WTC11 (cell line): ENCODE measurements at regions not wholly inside any gene's neighbourhood (a gene's known extent, or its start where the extent isn't known, plus 50 kb on each side); places are given as distances from the start of the nearest gene placed in this dataset.
"Not testable (repeated sequence)": the region's sequence is repeated elsewhere in the genome, so short reads cannot be mapped to it uniquely, and the experiment has no call there.

ENCODE experiments used
- ATAC-seq: fragments of 200-7000 bp; cut with Tn5 transposase; 2 replicates; pipeline ENCODE4 v1.10.0; 2021; ENCODE audit warnings: mild to moderate bottlenecking, moderate library complexity
- CTCF ChIA-PET: fragments of 300-600 bp; sonication (Branson Sonifier 250); formaldehyde crosslinking; loops from one replicate; lab custom pipeline; 2021; ENCODE audit warnings: antibody characterized with exemption; lab: Charles Lee
- POLR2A ChIA-PET: fragments of 350-600 bp; sonication (Branson Sonifier 250); formaldehyde crosslinking; loops from one replicate; lab custom pipeline; 2021; ENCODE audit warnings: antibody characterized with exemption; lab: Charles Lee
- DNase-seq: peaks from one replicate; pipeline ENCODE4 v3.0.0; 2021; ENCODE audit warnings: low spot score
- H3K27ac Mint-ChIP-seq: 2 replicates; pipeline ENCODE4 v1.8.0; 2021; ENCODE audit warnings: mixed read lengths
- H3K27me3 Mint-ChIP-seq: 2 replicates; pipeline ENCODE4 v1.8.0; 2021; ENCODE audit warnings: low read depth, mild to moderate bottlenecking, moderate library complexity, mixed read lengths
- H3K36me3 Mint-ChIP-seq: 2 replicates; pipeline ENCODE4 v1.8.0; 2021; ENCODE audit warnings: mixed read lengths
- H3K4me1 Mint-ChIP-seq: 2 replicates; pipeline ENCODE4 v1.8.0; 2022; ENCODE audit warnings: mixed read lengths
- H3K4me3 Mint-ChIP-seq: 2 replicates; pipeline ENCODE4 v1.8.0; 2021; ENCODE audit warnings: mild to moderate bottlenecking, moderate library complexity, mixed read lengths
- H3K9me3 Mint-ChIP-seq: 2 replicates; pipeline ENCODE4 v1.8.0; 2021; ENCODE audit warnings: mixed read lengths
- CTCF ChIP-seq: fragments of 200-600 bp; IDR thresholded peaks from 2 replicates; pipeline ENCODE4 v1.8.0; 2022; ENCODE audit warnings: antibody characterized with exemption
- ERG ChIP-seq: fragments of 250-450 bp; sonication (Bioruptor Pico); IDR thresholded peaks from 2 replicates; pipeline ENCODE4 v1.8.0; 2021; ENCODE audit warnings: mild to moderate bottlenecking
- FOXP1 ChIP-seq: sonication (generic); formaldehyde crosslinking; IDR thresholded peaks from 2 replicates; pipeline ENCODE4 v1.8.0; 2022; ENCODE audit warnings: missing genetic modification reagents, mild to moderate bottlenecking, moderate library complexity, borderline replicate concordance
- IRF2 ChIP-seq: sonication (generic); formaldehyde crosslinking; IDR thresholded peaks from 2 replicates; pipeline ENCODE4 v1.8.0; 2022; ENCODE audit warnings: low read depth, missing genetic modification reagents, borderline replicate concordance
- JUN ChIP-seq: sonication (generic); formaldehyde crosslinking; IDR thresholded peaks from 2 replicates; pipeline ENCODE4 v1.8.0; 2023; ENCODE audit warnings: mild to moderate bottlenecking, missing genetic modification reagents
- MLX ChIP-seq: sonication (generic); formaldehyde crosslinking; IDR thresholded peaks from 2 replicates; pipeline ENCODE4 v1.8.1; 2023; ENCODE audit warnings: mild to moderate bottlenecking, missing genetic modification reagents, moderate library complexity
- MXD4 ChIP-seq: fragments of 250-450 bp; sonication (Bioruptor Pico); IDR thresholded peaks from 2 replicates; pipeline ENCODE4 v1.8.0; 2021; ENCODE audit warnings: mild to moderate bottlenecking, moderate library complexity, borderline replicate concordance
- NFATC4 ChIP-seq: fragments of 250-450 bp; sonication (Bioruptor Pico); IDR thresholded peaks from 2 replicates; pipeline ENCODE4 v1.9.0; 2021; ENCODE audit warnings: mild to moderate bottlenecking
- NR1H2 ChIP-seq: sonication (generic); formaldehyde crosslinking; IDR thresholded peaks from 2 replicates; pipeline ENCODE4 v1.9.0; 2021; ENCODE audit warnings: mild to moderate bottlenecking, moderate library complexity, missing genetic modification reagents
- OVOL2 ChIP-seq: fragments of 250-450 bp; sonication (Bioruptor Pico); IDR thresholded peaks from 2 replicates; pipeline ENCODE4 v1.9.0; 2021; ENCODE audit warnings: mild to moderate bottlenecking, borderline replicate concordance
- PRRX2 ChIP-seq: fragments of 250-450 bp; sonication (Bioruptor Pico); IDR thresholded peaks from 2 replicates; pipeline ENCODE4 v1.8.0; 2021; ENCODE audit warnings: mild to moderate bottlenecking
- STAT6 ChIP-seq: sonication (generic); formaldehyde crosslinking; conservative IDR thresholded peaks from 2 replicates; pipeline ENCODE4 v1.8.1; 2023; ENCODE audit warnings: mild to moderate bottlenecking, low read depth, missing genetic modification reagents, moderate library complexity
- TCF7 ChIP-seq: sonication (generic); formaldehyde crosslinking; IDR thresholded peaks from 2 replicates; pipeline ENCODE4 v1.8.0; 2022; ENCODE audit warnings: mild to moderate bottlenecking, low read depth, missing genetic modification reagents, moderate library complexity
- USF1 ChIP-seq: sonication (generic); formaldehyde crosslinking; IDR thresholded peaks from 2 replicates; pipeline ENCODE4 v1.8.0; 2022; ENCODE audit warnings: mild to moderate bottlenecking, missing genetic modification reagents
- USF2 ChIP-seq: sonication (generic); formaldehyde crosslinking; IDR thresholded peaks from 2 replicates; pipeline ENCODE4 v1.8.1; 2023; ENCODE audit warnings: mild to moderate bottlenecking, missing genetic modification reagents, moderate library complexity
- ZMAT4 ChIP-seq: fragments of 250-450 bp; sonication (Bioruptor Pico); IDR thresholded peaks from 2 replicates; pipeline ENCODE4 v1.9.0; 2021; ENCODE audit warnings: mild to moderate bottlenecking
- ZNF219 ChIP-seq: sonication (generic); formaldehyde crosslinking; IDR thresholded peaks from 2 replicates; pipeline ENCODE4 v1.8.0; 2023; ENCODE audit warnings: missing genetic modification reagents, mild to moderate bottlenecking, borderline replicate concordance
- ZNF416 ChIP-seq: fragments of 250-450 bp; sonication (Bioruptor Pico); IDR thresholded peaks from 2 replicates; pipeline ENCODE4 v1.9.0; 2021; ENCODE audit warnings: mild to moderate bottlenecking, inconsistent platforms
- ZNF512 ChIP-seq: sonication (generic); formaldehyde crosslinking; IDR thresholded peaks from 2 replicates; pipeline ENCODE4 v1.8.1; 2022; ENCODE audit warnings: missing genetic modification reagents, borderline replicate concordance
- ZNF671 ChIP-seq: fragments of 250-450 bp; sonication (Bioruptor Pico); IDR thresholded peaks from 2 replicates; pipeline ENCODE4 v1.8.0; 2021; ENCODE audit warnings: mild to moderate bottlenecking

GRCh38 chr4:75255261-75255660 is 258.9 kb downstream of the RCHY1 start:
- TF ChIP-seq JUN (CRISPR knock-in tag) (no peak), IRF2 (no peak), TCF7 (CRISPR knock-in tag) (no peak), CTCF (no peak)
- DNase-seq (no peak), ATAC-seq (no peak)
- peaks cover 11% of the 10 kb centered on the region for H3K4me1 Mint-ChIP-seq
- H3K27ac Mint-ChIP-seq: no peak overlapping the region
- ChIA-PET POLR2A (no interaction called here), CTCF (no interaction called here)
- H3K36me3 Mint-ChIP-seq: peaks cover 3% of the 10 kb centered on the region; the same call in 1 of the 2 replicates
- H3K4me3 Mint-ChIP-seq: no peak overlapping the region
- H3K9me3 Mint-ChIP-seq: peaks cover 7% of the 10 kb centered on the region
- no peaks in the 10 kb centered on the region for H3K27me3 Mint-ChIP-seq

GRCh38 chr4:75254745-75255144 is 259.5 kb downstream of the RCHY1 start:
- TF ChIP-seq PRRX2 (CRISPR knock-in tag): no peak
- no peak for TF ChIP-seq USF2 (CRISPR knock-in tag)
- no peak for TF ChIP-seq IRF2
- Mint-ChIP-seq H3K27ac (no peak overlapping the region), H3K9me3 (peaks cover 7% of the 10 kb centered on the region), H3K4me1 (peaks cover 6% of the 10 kb centered on the region), H3K27me3 (no peaks in the 10 kb centered on the region), H3K36me3 (peaks cover 3% of the 10 kb centered on the region; the same call in 1 of the 2 replicates), H3K4me3 (no peak overlapping the region)
- DNase-seq (no peak), ATAC-seq (no peak)
- CTCF ChIA-PET: no interaction called here
- POLR2A ChIA-PET: no interaction called here

GRCh38 chr4:75253094-75253493 is 261.1 kb downstream of the RCHY1 start:
- H3K27me3 Mint-ChIP-seq, H3K27ac Mint-ChIP-seq, H3K4me1 Mint-ChIP-seq, ATAC-seq, H3K9me3 Mint-ChIP-seq, DNase-seq, CTCF ChIA-PET, H3K4me3 Mint-ChIP-seq, H3K36me3 Mint-ChIP-seq, POLR2A ChIA-PET: not testable (repeated sequence)

- no peak for TF ChIP-seq ZNF416 (CRISPR knock-in tag)
- TF ChIP-seq ZNF512 (CRISPR knock-in tag): no peak
- no peak for TF ChIP-seq OVOL2 (CRISPR knock-in tag)
- no peak for TF ChIP-seq USF1
- TF ChIP-seq NR1H2 (CRISPR knock-in tag): no peak
- TF ChIP-seq MXD4 (CRISPR knock-in tag): no peak
- TF ChIP-seq ZNF219 (CRISPR knock-in tag): no peak
- TF ChIP-seq NFATC4 (CRISPR knock-in tag): no peak
- no peak for TF ChIP-seq MLX (CRISPR knock-in tag)
- no peak for TF ChIP-seq STAT6 (CRISPR knock-in tag)
- TF ChIP-seq ZNF671: no peak
- no peak for TF ChIP-seq JUN (CRISPR knock-in tag)
- no peak for TF ChIP-seq ERG (CRISPR knock-in tag)
- no peak for TF ChIP-seq FOXP1 (CRISPR knock-in tag)
- no peak for TF ChIP-seq ZMAT4 (CRISPR knock-in tag)
- H3K27ac Mint-ChIP-seq: no peak overlapping the region
These were observed 262.7 kb downstream of the RCHY1 start for GRCh38 chr4:75251547-75251946.

More at GRCh38 chr4:75251547-75251946, 262.7 kb downstream of the RCHY1 start:
- H3K27me3 Mint-ChIP-seq: no peaks in the 10 kb centered on the region
- ATAC-seq: no peak
- H3K4me1 Mint-ChIP-seq: no peaks in the 10 kb centered on the region
- H3K4me3 Mint-ChIP-seq: no peak overlapping the region
- POLR2A ChIA-PET: no interaction called here
- peaks cover 7% of the 10 kb centered on the region for H3K9me3 Mint-ChIP-seq
- peaks cover 3% of the 10 kb centered on the region; the same call in 1 of the 2 replicates for H3K36me3 Mint-ChIP-seq
- no peak for DNase-seq
- CTCF ChIA-PET: no interaction called here
